HCT116 (cell line): ENCODE measurements at regions not wholly inside any gene's neighbourhood (a gene's known extent, or its start where the extent isn't known, plus 50 kb on each side); places are given as distances from the start of the nearest gene placed in this dataset.
A peak's percentile ranks its signal among the peaks of the same experiment; 100 is the strongest.

Experiments
- ATAC-seq: fragments of 200-7000 bp; cut with Tn5 transposase; 2 replicates; pipeline ENCODE4 v1.9.1; 2020; ENCODE audit warnings: mild to moderate bottlenecking, moderate library complexity
- BruUV-seq: library from RNA; stranded (reverse); fragments of 400-500 nt; replicated peaks from 2 replicates; lab custom pipeline; 2021; lab: Mats Ljungman, UMichigan
- CTCF ChIA-PET: fragments of 300-600 bp; sonication (Branson Sonifier 250); formaldehyde crosslinking; loops from one replicate; lab custom pipeline; 2021; ENCODE audit warnings: antibody characterized with exemption; lab: Charles Lee
- POLR2A ChIA-PET: fragments of 300-600, 350-600 bp; sonication (Branson Sonifier 250); formaldehyde crosslinking; loops from one replicate; lab custom pipeline; 2021; ENCODE audit warnings: antibody characterized with exemption; lab: Charles Lee
- RAD21 ChIA-PET, 2 experiments: fragments of 300-600 bp; sonication (Branson Sonifier 250); formaldehyde crosslinking; loops; one replicate each; lab custom pipeline; 2023; ENCODE audit warnings: low total read pairs in 2 of 2; ENCODE audit not compliant: uncharacterized antibody in 2 of 2, unreplicated experiment in 2 of 2, low non-redundant PET in 1 of 2; lab: Charles Lee
- DNase-seq: peaks from one replicate; pipeline ENCODE4 v3.0.0-alpha.2; 2010; ENCODE audit warnings: low read depth, low spot score
- H2AFZ ChIP-seq: fragments of 200-600 bp; shearing (Covaris generic), sonication (generic); 2 replicates; pipeline ENCODE4 v1.6.1; 2017; ENCODE audit warnings: low read depth, mixed run types, mixed read lengths, antibody characterized with exemption, low read length; ENCODE audit not compliant: poor library complexity, severe bottlenecking
- H3K27ac ChIP-seq: 2 replicates; pipeline ENCODE4 v1.5.1; 2012; ENCODE audit warnings: low read depth, low read length
- H3K27me3 ChIP-seq: fragments of 200-600 bp; sonication (generic); 2 replicates; pipeline ENCODE4 v1.6.1; 2016; ENCODE audit warnings: mixed run types, low read length, mixed read lengths; ENCODE audit not compliant: insufficient read depth
- H3K36me3 ChIP-seq, 2 experiments: fragments of 200-500 bp in 1 of 2; fragments of 200-600 bp in 1 of 2; sonication (Bioruptor generic) in 1 of 2; sonication (generic) in 1 of 2; 2 replicates each; pipeline versions ENCODE4 v1.5.1 to v1.6.1; 2014 to 2016; ENCODE audit warnings: low read length in 2 of 2, inconsistent platforms in 1 of 2, mixed read lengths in 1 of 2, mixed run types in 1 of 2; ENCODE audit not compliant: insufficient read depth in 2 of 2, control insufficient read depth in 1 of 2
- H3K4me1 ChIP-seq, 2 experiments: fragments of 200-600 bp in 1 of 2; sonication (generic) in 1 of 2; 2 replicates each; pipeline versions ENCODE4 v1.5.1 to v1.6.1; 2012 to 2017; ENCODE audit warnings: low read length in 2 of 2, inconsistent platforms in 1 of 2, mild to moderate bottlenecking in 1 of 2, mixed read lengths in 1 of 2, mixed run types in 1 of 2, moderate library complexity in 1 of 2; ENCODE audit not compliant: insufficient read depth in 2 of 2, control insufficient read depth in 1 of 2
- H3K4me2 ChIP-seq: fragments of 200-600 bp; sonication (generic); 2 replicates; pipeline ENCODE4 v1.6.1; 2017; ENCODE audit warnings: mixed run types, low read length, mixed read lengths
- H3K4me3 ChIP-seq, 2 experiments: fragments of 200-600 bp in 1 of 2; sonication (generic) in 1 of 2; replicated peaks in 1 of 2; 2 replicates each; pipeline ENCODE4 v1.5.1; 2011 to 2016; ENCODE audit warnings: low read length in 2 of 2, control low read depth in 1 of 2, low read depth in 1 of 2, mild to moderate bottlenecking in 1 of 2, mixed read lengths in 1 of 2, mixed run types in 1 of 2
- H3K79me2 ChIP-seq: fragments of 200-600 bp; sonication (generic); 2 replicates; pipeline ENCODE4 v1.6.1; 2017; ENCODE audit warnings: mild to moderate bottlenecking, mixed run types, low read length, moderate library complexity, mixed read lengths; ENCODE audit not compliant: insufficient read depth
- H3K9ac ChIP-seq: fragments of 200-600 bp; sonication (generic); 2 replicates; pipeline ENCODE4 v1.6.1; 2016; ENCODE audit warnings: low read length, mixed read lengths
- H3K9me2 ChIP-seq: fragments of 200-600 bp; sonication (generic), shearing (Covaris generic); 2 replicates; pipeline ENCODE4 v1.6.1; 2017; ENCODE audit warnings: mixed run types, mild to moderate bottlenecking, moderate library complexity; ENCODE audit not compliant: insufficient read depth
- H3K9me3 ChIP-seq, 2 experiments: fragments of 200-500 bp in 1 of 2; fragments of 200-600 bp in 1 of 2; sonication (Bioruptor generic) in 1 of 2; sonication (generic) in 1 of 2; 2 replicates each; pipeline ENCODE4 v1.6.1; 2014 to 2017; ENCODE audit warnings: low read length in 2 of 2, mixed read lengths in 2 of 2, inconsistent platforms in 1 of 2, low read depth in 1 of 2, mild to moderate bottlenecking in 1 of 2, mixed run types in 1 of 2, moderate library complexity in 1 of 2; ENCODE audit not compliant: control insufficient read depth in 1 of 2, insufficient read depth in 1 of 2
- H4K20me1 ChIP-seq: fragments of 200-600 bp; sonication (generic), shearing (Covaris generic); 2 replicates; pipeline ENCODE4 v1.6.1; 2017; ENCODE audit warnings: mixed run types, mild to moderate bottlenecking, moderate library complexity; ENCODE audit not compliant: insufficient read depth
- ELF1 ChIP-seq: IDR thresholded peaks from 2 replicates; pipeline ENCODE4 v1.6.1; 2012; ENCODE audit warnings: low read depth, borderline replicate concordance
- EZH2phosphoT487 ChIP-seq: fragments of 200-600 bp; IDR thresholded peaks from 2 replicates; pipeline ENCODE4 v1.6.1; 2018; ENCODE audit warnings: antibody characterized with exemption, borderline replicate concordance
- FOSL1 ChIP-seq: IDR thresholded peaks from 2 replicates; pipeline ENCODE4 v1.6.1; 2012; ENCODE audit warnings: low read depth
- MAX ChIP-seq: IDR thresholded peaks from 2 replicates; pipeline ENCODE4 v1.6.1; 2012
- POLR2A ChIP-seq: IDR thresholded peaks from 2 replicates; pipeline ENCODE4 v1.7.0; 2011; ENCODE audit warnings: borderline replicate concordance; ENCODE audit not compliant: insufficient read depth, insufficient read length; ENCODE audit errors: extremely low read depth
- POLR2AphosphoS5 ChIP-seq: IDR thresholded peaks from 2 replicates; pipeline ENCODE4 v1.6.1; 2011; ENCODE audit warnings: mild to moderate bottlenecking, low read depth, low read length, moderate library complexity
- RAD21 ChIP-seq: IDR thresholded peaks from 2 replicates; pipeline ENCODE4 v1.6.1; 2012; ENCODE audit warnings: low read depth, mild to moderate bottlenecking
- REST ChIP-seq: IDR thresholded peaks from 2 replicates; pipeline ENCODE4 v1.6.1; 2012; ENCODE audit warnings: low read depth
- SRF ChIP-seq: IDR thresholded peaks from 2 replicates; pipeline ENCODE4 v1.6.1; 2012; ENCODE audit warnings: low read depth
- TCF7L2 ChIP-seq: IDR thresholded peaks from 2 replicates; pipeline ENCODE4 v1.7.0; 2011; ENCODE audit warnings: borderline replicate concordance, inconsistent platforms; ENCODE audit not compliant: insufficient read depth, insufficient read length; ENCODE audit errors: extremely low read depth
- ZFX ChIP-seq: fragments of 450-650 bp; IDR thresholded peaks from 2 replicates; pipeline ENCODE4 v1.6.1; 2017
- ZNF274 ChIP-seq: fragments of 200-500 bp; sonication (Bioruptor generic); IDR thresholded peaks from 2 replicates; pipeline ENCODE4 v1.6.1; 2014; ENCODE audit warnings: mild to moderate bottlenecking, low read depth, low read length, inconsistent platforms
- intact Hi-C: fragments of 100-400 bp; cut with micrococcal nuclease; formaldehyde crosslinking; loops from 2 replicates; pipeline ENCODE4 v1.10.0; 2022

- no peaks in the 10 kb centered on the region for H3K36me3 ChIP-seq
- peak overlapping the region; percentile 12 to 23; a peak in 1 of 4 replicates for H3K4me3 ChIP-seq
- H3K9ac ChIP-seq: no peak overlapping the region
- TF ChIP-seq POLR2AphosphoS5: peak; percentile 63; the same call in 1 of the 2 replicates
- no peak for TF ChIP-seq ZNF274
- POLR2A ChIA-PET: interaction anchor here (0.7 kb wide), 1 partner anchor 52 kb away, joined by 3 read pairs; no protein-coding TSS in a partner anchor
- peak overlapping the region; percentile 60 for H3K4me2 ChIP-seq
- H3K27me3 ChIP-seq: no peaks in the 10 kb centered on the region
- peak overlapping the region; percentile 49 for H3K27ac ChIP-seq
- H3K9me3 ChIP-seq: no peaks in the 10 kb centered on the region
- RAD21 ChIA-PET: no interaction called here
- ATAC-seq: peak; percentile 78
- BruUV-seq: no TSS peak
- H3K9me2 ChIP-seq: no peaks in the 10 kb centered on the region
- no peaks in the 10 kb centered on the region for H4K20me1 ChIP-seq
- CTCF ChIA-PET: no interaction called here
- intact Hi-C loops: loop anchor here (2.0 kb wide), 1 partner anchor 107 kb away; no protein-coding TSS in a partner anchor
- no peaks in the 10 kb centered on the region for H3K79me2 ChIP-seq
- no peak overlapping the region for H2AFZ ChIP-seq
- peak; percentile 73 for DNase-seq
- peaks cover 44 to 68% of the 10 kb centered on the region in 2 experiments for H3K4me1 ChIP-seq
These were observed 105.5 kb upstream of the PITX1 start for GRCh38 chr5:135139381-135140134.

- no peak for TF ChIP-seq FOSL1
- TF ChIP-seq ELF1: no peak
- TF ChIP-seq SRF: no peak
- no peak for TF ChIP-seq REST
- no peak for TF ChIP-seq ZFX
- TF ChIP-seq TCF7L2: no peak
- no peak for TF ChIP-seq RAD21
- no peak for TF ChIP-seq MAX
- no peak for TF ChIP-seq EZH2phosphoT487
- no peak for TF ChIP-seq POLR2A
- Histone ChIP-seq H3K4me2 (no peak overlapping the region), H3K9me2 (no peaks in the 10 kb centered on the region), H4K20me1 (no peaks in the 10 kb centered on the region), H3K79me2 (no peaks in the 10 kb centered on the region), H3K9ac (no peak overlapping the region), H3K27me3 (no peaks in the 10 kb centered on the region), H3K9me3 (no peaks in the 10 kb centered on the region), H3K27ac (no peak overlapping the region), H3K4me1 (peaks cover 44 to 68% of the 10 kb centered on the region in 2 experiments), H3K4me3 (no peak overlapping the region), H2AFZ (no peak overlapping the region), H3K36me3 (no peaks in the 10 kb centered on the region)
- no peak for ATAC-seq
- intact Hi-C loops: no loop called here
- no peak for DNase-seq
- POLR2A ChIA-PET: interaction anchor here (1.0 kb wide), 1 partner anchor 16 kb away, joined by 3 read pairs; no protein-coding TSS in a partner anchor
- RAD21 ChIA-PET: no interaction called here
- BruUV-seq: no TSS peak
- CTCF ChIA-PET: no interaction called here
These were observed 104.3 kb upstream of the PITX1 start for GRCh38 chr5:135138116-135138850.
